Heart right ventricle (tissue), 16 donors: ENCODE measurements at regions not wholly inside any gene's neighbourhood (a gene's known extent, or its start where the extent isn't known, plus 50 kb on each side); places are given as distances from the start of the nearest gene placed in this dataset.

Experiments used
- ATAC-seq, 8 donors: fragments of 200-7000 bp; cut with Tn5 transposase; one replicate each; pipeline ENCODE4 v1.9.1; 2020; ENCODE audit warnings: mild to moderate bottlenecking in 8 of 8, moderate library complexity in 8 of 8, moderate number of reproducible peaks in 1 of 8
- DNase-seq, 2 donors: peaks; one replicate each; pipeline ENCODE4 v3.0.0-alpha.2; 2020
- H3K27ac ChIP-seq, 10 donors: fragments of 200-600 bp; sonication (generic) in 2 of 10; one replicate each; pipeline versions ENCODE4 v1.5.0 to v1.8.0; 2020 to 2022; ENCODE audit warnings: mild to moderate bottlenecking in 3 of 10
- H3K27me3 ChIP-seq, 7 donors: fragments of 200-600 bp; one replicate each; pipeline ENCODE4 v1.8.0; 2021 to 2022; ENCODE audit warnings: mild to moderate bottlenecking in 2 of 7
- H3K36me3 ChIP-seq, 9 donors: fragments of 200-600 bp; sonication (generic) in 1 of 9; one replicate each; pipeline versions ENCODE4 v1.5.0 to v1.8.0; 2020 to 2022; ENCODE audit warnings: mild to moderate bottlenecking in 2 of 9
- H3K4me1 ChIP-seq, 9 donors: fragments of 200-600 bp; sonication (generic) in 1 of 9; one replicate each; pipeline versions ENCODE4 v1.5.0 to v1.8.0; 2020 to 2022; ENCODE audit warnings: mild to moderate bottlenecking in 4 of 9
- H3K4me3 ChIP-seq, 10 donors: fragments of 200-600 bp; sonication (generic) in 2 of 10; one replicate each; pipeline versions ENCODE4 v1.5.0 to v1.8.0; 2020 to 2022; ENCODE audit warnings: mild to moderate bottlenecking in 7 of 10, moderate library complexity in 2 of 10
- H3K9me3 ChIP-seq, 11 donors: fragments of 200-600 bp in 10 of 11; sonication (generic) in 2 of 11; one replicate each; pipeline versions ENCODE4 v1.5.0 to v1.8.0; 2013 to 2022; ENCODE audit warnings: mild to moderate bottlenecking in 2 of 11, control low read depth in 1 of 11, moderate library complexity in 1 of 11
- CTCF ChIP-seq, 9 donors: fragments of 200-600 bp; sonication (generic) in 2 of 9; IDR thresholded peaks; one replicate each; pipeline versions ENCODE4 v1.5.0 to v1.8.0; 2021 to 2022; ENCODE audit warnings: antibody characterized with exemption in 9 of 9, mild to moderate bottlenecking in 5 of 9, moderate library complexity in 1 of 9
- WGBS, 2 donors: extraction: QIAGEN DNeasy Blood & Tissue Kit; methylation state at CpG; one replicate each; pipeline ENCODE4 v1.1.7; 2013; ENCODE audit warnings: inconsistent platforms in 1 of 2; 5-methylcytosine and 5-hydroxymethylcytosine counted together
- intact Hi-C, 10 donors: fragments of 100-400 bp; cut with DNase I; formaldehyde crosslinking; loops; one replicate each; pipeline versions ENCODE4 v1.11.1 to v1.14.2; 2022
- donor health status: Arrhythmogenic right ventricular cardiomyopathy.
- donor health status: ischemic (EF 13 %, LVEDD 7.1; RV severe dilation, severe dysfunction).
- donor health status: healthy with polysubstance abuse.
- donor health status: DM: no; HTN: yes; CAD: no.
- donor health status: DM: no; HTN: no; CAD: no.
- donor health status: ischemic (EF 25% LVEDD 6.9; RV normal size, moderate dysfunction).
- donor health status: ischemic (EF 25% LVEDD 5.7; RV mildly dilated, moderate dysfunction).
- donor health status: healthy.
- donor health status: DM: yes; HTN: yes; CAD: no.
- donor health status: Ischemic cardiomyopathy.
- donor health status: ischemic (EF 35%, LVEDD 5.7; RV mildly dilated, moderate dysfunction).
- donor health status: nonischemic (EF 11% LVEDD 7.7; RV severe dilation, severe dysfunction).
- donor health status: DM: yes; HTN: yes; CAD: no.
- donor health status: PGD.
- donor health status: ischemic (EF 29% LVEDD 5.4; RV normal size, mild dysfunction).
- donor health status: nonischemic (EF 23%, LVEDD 6.1; RV moderate dilation, normal function).

GRCh38 chr20:7355051-7355450, 585.2 kb downstream of the HAO1 start:
- Histone ChIP-seq H3K36me3 (no peaks in the 10 kb centered on the region), H3K4me3 (no peak overlapping the region), H3K27me3 (no peaks in the 10 kb centered on the region), H3K27ac (no peak overlapping the region), H3K4me1 (no peaks in the 10 kb centered on the region), H3K9me3 (no peaks in the 10 kb centered on the region)
- intact Hi-C loops, result no loop called here
- ATAC-seq (no peak), DNase-seq (no peak)
- WGBS, 2 donors, result 60% methylated on average over 2 of the region's 2 CpGs
- no peak for TF ChIP-seq CTCF (IDR thresholded peaks at IDR 0.05)

- ATAC-seq, result no peak
- H3K4me1 ChIP-seq, result no peaks in the 10 kb centered on the region
- H3K4me3 ChIP-seq, result no peak overlapping the region
- intact Hi-C loops, result no loop called here
- no peaks in the 10 kb centered on the region for H3K9me3 ChIP-seq
- TF ChIP-seq CTCF (IDR thresholded peaks at IDR 0.05), result peak in 1 of 9 donors; percentile 27
- no peaks in the 10 kb centered on the region for H3K36me3 ChIP-seq
- no peaks in the 10 kb centered on the region for H3K27me3 ChIP-seq
- no peak overlapping the region for H3K27ac ChIP-seq
- 60 to 61% methylated on average over 1 of the region's 1 CpG for WGBS, 2 donors
- no peak for DNase-seq
Measured at GRCh38 chr20:7358670-7359069, 581.6 kb downstream of the HAO1 start.

- no peak overlapping the region for H3K4me3 ChIP-seq
- intact Hi-C loops, result no loop called here
- DNase-seq (no peak), ATAC-seq (no peak)
- WGBS, 2 donors, result 90 to 94% methylated on average over 3 of the region's 3 CpGs
- no peak overlapping the region for H3K27ac ChIP-seq
- H3K9me3 ChIP-seq, result peaks cover 0 to 3% (median 0%) of the 10 kb centered on the region in 11 donors
- H3K4me1 ChIP-seq, result no peaks in the 10 kb centered on the region
- H3K27me3 ChIP-seq, result no peaks in the 10 kb centered on the region
- TF ChIP-seq CTCF (IDR thresholded peaks at IDR 0.05), result no peak
- H3K36me3 ChIP-seq, result no peaks in the 10 kb centered on the region
Measured at GRCh38 chr20:7359739-7360138, 580.5 kb downstream of the HAO1 start.

- Histone ChIP-seq H3K36me3 (no peaks in the 10 kb centered on the region), H3K4me1 (no peaks in the 10 kb centered on the region), H3K9me3 (peaks cover 0 to 3% (median 0%) of the 10 kb centered on the region in 11 donors), H3K27me3 (no peaks in the 10 kb centered on the region), H3K4me3 (no peak overlapping the region), H3K27ac (no peak overlapping the region)
- 8 to 23% methylated on average over 3 of the region's 3 CpGs for WGBS, 2 donors
- DNase-seq (no peak), ATAC-seq (no peak)
- TF ChIP-seq CTCF (IDR thresholded peaks at IDR 0.05), result no peak
- intact Hi-C loops, result no loop called here
Measured at GRCh38 chr20:7361321-7361720, 578.9 kb downstream of the HAO1 start.

GRCh38 chr20:7361931-7362330, 578.3 kb downstream of the HAO1 start:
- 70 to 71% methylated on average over 3 of the region's 3 CpGs for WGBS, 2 donors
- no peak for TF ChIP-seq CTCF (IDR thresholded peaks at IDR 0.05)
- intact Hi-C loops, result no loop called here

More at GRCh38 chr20:7361931-7362330, 578.3 kb downstream of the HAO1 start:
- no peaks in the 10 kb centered on the region for H3K27me3 ChIP-seq
- no peak overlapping the region for H3K27ac ChIP-seq
- ATAC-seq (no peak), DNase-seq (no peak)
- H3K4me1 ChIP-seq, result no peaks in the 10 kb centered on the region
- H3K36me3 ChIP-seq, result no peaks in the 10 kb centered on the region
- peaks cover 0 to 3% (median 0%) of the 10 kb centered on the region in 11 donors for H3K9me3 ChIP-seq
- H3K4me3 ChIP-seq, result no peak overlapping the region
